NCI-H526 (cell line): ENCODE measurements at regions not wholly inside any gene's neighbourhood (a gene's known extent, or its start where the extent isn't known, plus 50 kb on each side); places are given as distances from the start of the nearest gene placed in this dataset.
A peak's percentile ranks its signal among the peaks of the same experiment; 100 is the strongest.

Source experiments
- DNase-seq, 2 experiments: peaks; one replicate each; lab custom pipeline; 2025; lab: John Stamatoyannopoulos, UW

- DNase-seq, result no peak
These were observed 75.4 kb upstream of the LDLRAD3 start for GRCh38 chr11:35868491-35868890.

DNA sequence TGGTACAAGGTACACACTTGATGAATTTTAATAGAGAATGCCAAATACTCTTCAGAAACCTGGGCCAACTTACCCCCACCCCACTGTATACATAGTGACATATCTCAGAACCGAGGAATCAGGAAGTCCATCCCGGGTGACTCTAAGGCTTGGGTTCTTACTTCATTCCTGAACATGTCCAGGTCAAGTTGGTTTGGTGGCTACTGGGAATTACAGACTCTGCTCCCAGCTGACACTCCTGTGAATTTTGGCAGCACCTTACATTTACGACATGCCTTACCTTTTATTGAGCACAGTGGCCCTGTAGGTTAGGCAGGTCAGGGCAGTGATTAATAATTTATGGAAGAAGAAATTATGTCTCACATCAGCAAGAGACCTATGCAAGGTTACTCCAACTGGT is 70.1 kb upstream of the LDLRAD3 start:
- DNase-seq, result no peak

DNA sequence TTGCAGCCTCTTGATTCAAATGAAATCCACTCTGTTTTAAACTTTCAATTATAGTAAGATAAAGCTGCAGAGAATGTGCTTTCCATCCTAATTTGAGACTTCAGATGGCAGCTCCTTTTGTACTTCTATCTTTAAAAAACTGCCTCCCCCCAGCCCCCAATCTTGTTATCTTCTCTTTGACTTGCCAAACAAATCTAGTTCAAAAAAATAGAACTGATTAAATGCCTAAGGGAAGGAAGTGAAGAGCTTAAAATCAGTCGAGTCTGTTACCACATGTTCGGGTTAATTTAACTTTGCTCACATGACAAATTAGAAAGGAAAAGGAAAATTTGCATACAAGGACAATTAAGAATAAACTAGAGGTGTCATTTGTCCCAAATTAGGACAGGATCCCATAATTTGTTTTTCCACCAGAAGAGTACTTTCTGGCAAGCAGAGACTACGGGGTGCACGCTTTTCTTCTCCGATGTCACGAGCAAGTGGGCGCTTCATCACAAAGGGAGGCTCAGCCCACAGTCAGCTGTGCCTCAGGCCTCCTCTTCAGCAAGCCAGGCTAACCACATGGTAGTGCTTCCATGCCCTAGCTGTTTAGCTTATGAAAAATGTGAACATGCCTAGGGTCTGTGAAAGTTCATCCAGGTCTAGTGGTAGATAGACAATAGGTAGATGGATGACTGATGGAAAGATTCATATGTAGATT is 69.0 kb upstream of the LDLRAD3 start:
- no peak for DNase-seq

- DNase-seq, result no peak
These were observed 68.4 kb upstream of the LDLRAD3 start for GRCh38 chr11:35875466-35875865.

DNA sequence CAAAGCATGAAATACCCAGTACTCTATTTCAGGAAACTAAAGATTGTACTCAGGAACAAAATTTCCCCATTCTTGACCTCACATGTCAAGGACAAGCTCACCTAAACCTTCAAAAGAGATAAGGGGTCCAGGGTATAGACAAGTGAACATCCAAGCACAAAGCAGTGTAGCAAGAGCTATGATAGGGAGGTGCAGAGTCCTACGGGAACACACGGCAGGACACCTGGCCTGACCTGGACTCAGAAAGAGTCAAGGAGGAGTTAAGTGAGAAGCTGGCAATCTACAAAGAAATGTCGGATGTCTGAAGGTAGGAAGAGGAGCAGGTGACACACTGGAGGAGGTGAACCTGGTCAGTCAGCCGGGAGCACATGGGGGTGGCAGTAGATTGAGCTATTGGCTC is 67.1 kb upstream of the LDLRAD3 start:
- DNase-seq, result no peak

DNA sequence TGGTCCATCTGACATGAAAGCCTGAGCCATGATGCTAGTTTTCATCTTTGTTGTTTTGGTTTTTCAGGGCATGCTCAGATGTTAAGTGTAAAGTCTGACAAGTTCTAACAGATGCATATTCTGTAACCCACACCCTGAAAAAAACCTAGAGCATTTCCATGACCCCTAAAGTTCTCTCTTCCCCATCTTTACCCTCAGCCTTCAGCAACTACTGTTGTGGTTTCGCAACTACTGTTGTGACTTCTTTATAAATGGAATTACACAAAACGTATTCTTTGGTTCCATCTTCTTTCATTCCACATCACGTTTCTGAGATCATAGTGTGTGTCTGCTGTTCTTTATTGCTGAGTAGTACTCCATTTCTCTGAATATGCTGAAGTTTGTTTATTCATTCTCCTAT is 65.1 kb upstream of the LDLRAD3 start:
- no peak for DNase-seq

DNA sequence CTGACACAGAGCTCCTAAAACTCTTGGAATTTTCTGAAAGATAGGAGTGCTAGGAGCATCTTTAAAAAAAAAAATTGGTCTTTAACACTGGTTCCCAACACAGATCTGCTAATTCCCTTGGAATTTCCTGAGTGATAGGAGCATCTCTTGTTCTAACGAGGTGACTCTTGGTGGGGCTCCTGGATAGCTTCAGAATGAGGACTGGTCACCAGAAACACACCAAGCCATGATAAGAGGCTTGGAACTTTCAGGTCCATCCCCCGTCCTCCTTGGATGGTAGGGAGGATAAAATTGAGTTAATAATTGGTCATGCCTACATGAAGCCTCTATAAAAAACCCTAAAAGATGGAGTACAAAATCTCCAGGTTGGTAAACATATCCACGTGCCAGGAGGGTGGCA is 64.5 kb upstream of the LDLRAD3 start:
- no peak for DNase-seq

GRCh38 chr11:35886759-35887158 is 57.1 kb upstream of the LDLRAD3 start:
- DNase-seq, result no peak

DNA sequence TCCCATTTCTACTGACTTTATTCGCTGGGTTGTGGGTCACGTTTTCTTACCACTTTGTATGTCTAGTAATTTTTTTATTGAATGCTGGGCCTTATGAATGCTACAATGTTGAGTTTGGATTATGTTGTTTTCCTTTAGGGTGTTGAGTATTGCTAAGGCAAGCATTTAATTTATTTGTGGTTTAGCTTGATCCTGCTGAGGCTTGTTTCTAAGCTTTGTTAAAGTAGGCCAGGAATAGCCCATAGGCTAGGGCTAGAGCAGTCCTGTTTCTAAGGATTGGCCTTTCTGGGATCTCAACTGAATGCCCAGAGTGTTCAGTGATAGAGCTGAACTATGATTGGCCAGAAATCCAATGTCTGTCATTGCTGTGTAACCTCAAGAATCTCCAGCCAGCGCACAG is 56.1 kb upstream of the LDLRAD3 start:
- no peak for DNase-seq

DNA sequence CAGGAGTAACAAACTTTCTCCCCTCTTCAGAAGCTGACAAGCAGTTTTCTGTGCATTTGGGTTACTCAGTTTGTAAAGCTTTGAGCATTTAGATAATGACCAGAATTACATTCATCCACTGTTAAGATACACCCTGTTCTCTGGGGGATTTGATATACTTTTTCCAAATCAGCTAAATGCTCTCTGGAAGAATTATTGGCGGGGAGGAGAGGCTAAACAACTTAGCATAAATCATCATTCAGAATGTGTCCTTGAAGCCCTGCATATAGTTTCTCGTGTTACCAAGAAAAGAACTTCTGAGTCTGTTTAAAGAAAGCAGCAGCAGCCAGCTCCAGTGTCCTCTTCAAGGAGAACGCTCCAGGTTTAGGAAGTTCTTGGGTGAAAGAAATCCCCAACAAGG is 54.9 kb upstream of the LDLRAD3 start:
- no peak for DNase-seq

DNA sequence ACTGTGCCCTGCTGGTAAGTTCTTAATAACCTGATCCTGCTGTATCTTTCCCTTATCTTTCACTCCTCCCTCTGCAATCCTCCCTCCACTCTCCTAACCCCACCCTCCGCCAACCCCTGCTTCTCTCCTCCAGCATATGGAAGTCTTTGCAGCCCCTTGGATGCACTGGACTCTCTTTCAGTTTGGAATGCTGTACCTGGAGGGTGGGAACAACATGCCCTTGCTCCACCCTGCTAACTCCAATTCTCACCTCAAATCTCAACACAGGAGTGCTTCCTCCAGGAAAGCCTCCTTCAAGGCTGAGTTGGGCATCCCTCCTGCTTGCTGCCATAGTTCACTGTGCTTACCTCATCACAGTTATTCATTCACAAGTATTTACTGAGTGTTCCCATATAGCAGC is 52.8 kb upstream of the LDLRAD3 start:
- no peak for DNase-seq

DNA sequence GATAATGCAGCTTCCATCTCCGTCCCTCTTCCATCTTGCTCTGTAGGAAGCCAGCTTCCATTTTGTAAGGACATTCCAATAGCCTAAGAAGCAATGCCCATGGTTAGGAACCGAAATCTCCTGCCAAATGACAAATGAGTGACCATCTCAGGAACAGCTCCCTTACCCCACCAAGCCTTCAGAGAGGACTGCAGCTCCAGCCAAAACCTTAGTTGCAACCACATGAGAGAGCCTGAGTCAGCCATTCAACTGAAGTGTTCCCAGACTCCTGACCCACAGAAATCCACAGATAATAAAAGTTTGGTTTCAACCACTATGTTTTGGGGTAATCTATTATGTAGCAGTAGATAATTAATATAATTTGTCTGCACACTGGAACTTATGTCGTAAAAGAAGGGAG is 51.7 kb upstream of the LDLRAD3 start:
- DNase-seq, result no peak

DNA sequence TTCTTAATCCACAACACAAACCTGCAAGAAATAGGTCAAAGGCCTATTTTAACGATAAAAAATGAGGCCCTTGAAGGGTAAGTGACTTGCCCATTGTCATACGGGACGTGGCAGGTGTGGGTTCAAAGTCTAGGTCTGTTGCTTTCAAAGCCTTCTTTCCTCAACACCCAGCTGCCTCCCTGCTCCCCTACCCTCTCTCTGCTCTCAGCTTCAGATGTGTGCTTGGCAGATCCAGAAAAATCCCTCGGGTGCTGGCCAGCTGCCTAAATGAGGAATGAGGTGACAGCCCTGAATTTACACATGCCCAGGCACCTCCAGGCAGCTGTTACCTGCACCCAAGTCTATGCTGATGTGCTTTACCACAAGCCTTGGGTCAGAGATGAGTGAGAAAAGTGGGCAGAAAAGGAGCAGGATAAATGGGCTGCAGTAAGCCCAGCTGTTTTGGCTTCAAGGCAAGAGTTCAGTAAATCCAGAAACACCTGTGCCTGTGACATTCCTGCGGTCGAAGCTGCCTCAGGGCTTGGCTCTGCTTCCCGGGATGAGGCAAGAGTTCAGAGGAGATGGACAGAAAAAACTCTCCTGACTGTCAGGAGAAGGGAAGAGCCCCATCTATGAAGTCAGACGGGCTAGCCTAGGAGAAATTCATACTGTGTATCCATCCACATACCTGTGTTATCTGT is 49.9 kb upstream of the LDLRAD3 start:
- peak; percentile 36 to 51 for DNase-seq
